Vagina (tissue), 2 donors: ENCODE measurements at regions not wholly inside any gene's neighbourhood (a gene's known extent, or its start where the extent isn't known, plus 50 kb on each side); places are given as distances from the start of the nearest gene placed in this dataset.

Experiments used
- CTCF ChIP-seq, 3 experiments: fragments of 450-650 bp in 2 of 3; fragments of 200-600 bp in 1 of 3; sonication (generic) in 1 of 3; IDR thresholded peaks; one replicate each; pipeline ENCODE4 v1.5.1; 2017 to 2019; ENCODE audit warnings: antibody characterized with exemption in 3 of 3, mild to moderate bottlenecking in 2 of 3, moderate library complexity in 2 of 3
- POLR2A ChIP-seq, 2 donors: fragments of 450-650 bp; IDR thresholded peaks; one replicate each; pipeline ENCODE4 v1.6.1; 2017; ENCODE audit warnings: antibody characterized with exemption in 2 of 2, mild to moderate bottlenecking in 2 of 2, moderate library complexity in 2 of 2
- POLR2AphosphoS5 ChIP-seq, 2 donors: sonication (generic); formaldehyde crosslinking; IDR thresholded peaks; one replicate each; pipeline ENCODE4 v1.9.0; 2017; ENCODE audit warnings: antibody characterized with exemption in 2 of 2, mild to moderate bottlenecking in 2 of 2, low read depth in 1 of 2; ENCODE audit not compliant: insufficient read depth in 1 of 2

GRCh38 chr15:46389739-46390138, 754.9 kb downstream of the SQOR start:
- TF ChIP-seq POLR2A (IDR thresholded peaks at IDR 0.05) (no peak), CTCF (IDR thresholded peaks at IDR 0.05) (no peak), POLR2AphosphoS5 (IDR thresholded peaks at IDR 0.05; ENCODE audit: insufficient read depth in 1 of 2, low read depth in 1 of 2) (no peak)
